H1 (cell line): ENCODE measurements at regions not wholly inside any gene's neighbourhood (a gene's known extent, or its start where the extent isn't known, plus 50 kb on each side); places are given as distances from the start of the nearest gene placed in this dataset.

ENCODE experiments used
- CTCF ChIA-PET: fragments of 300-600 bp; sonication (Branson Sonifier 250); formaldehyde crosslinking; loops from one replicate; lab custom pipeline; 2021; ENCODE audit not compliant: partially characterized antibody; lab: Charles Lee
- POLR2A ChIA-PET: fragments of 300-600 bp; sonication (Branson Sonifier 250); formaldehyde crosslinking; loops from one replicate; lab custom pipeline; 2021; ENCODE audit warnings: inconsistent platforms; ENCODE audit not compliant: partially characterized antibody; lab: Charles Lee
- DNase-seq, 2 experiments: peaks; one replicate each; pipeline versions ENCODE4 v3.0.0 to v3.0.0-alpha.2; 2010 to 2022; ENCODE audit warnings: low spot score in 2 of 2, low read depth in 1 of 2, mixed read lengths in 1 of 2
- FAIRE-seq: peaks from 2 replicates; lab custom pipeline; 2011; peaks lifted over from hg19 to GRCh38; lab: Jason Lieb, UNC
- H2AFZ ChIP-seq: 2 replicates; pipeline ENCODE4 v1.8.1; 2012; ENCODE audit warnings: low read length, inconsistent platforms
- H2AK5ac ChIP-seq: 2 replicates; pipeline ENCODE4 v1.6.1; 2013; ENCODE audit warnings: low read depth, low read length
- H2BK120ac ChIP-seq: replicated peaks from 2 replicates; pipeline ENCODE3; 2013; ENCODE audit warnings: low read depth, low read length, inconsistent platforms
- H2BK12ac ChIP-seq: 2 replicates; pipeline ENCODE4 v1.6.1; 2013; ENCODE audit warnings: low read depth, low read length
- H2BK15ac ChIP-seq: 2 replicates; pipeline ENCODE4 v1.6.1; 2013; ENCODE audit warnings: low read length
- H2BK20ac ChIP-seq: 2 replicates; pipeline ENCODE4 v1.6.1; 2013; ENCODE audit warnings: low read length
- H2BK5ac ChIP-seq: 2 replicates; pipeline ENCODE4 v1.6.1; 2013; ENCODE audit warnings: low read depth, low read length
- H3K14ac ChIP-seq: 2 replicates; pipeline ENCODE4 v1.6.1; 2013; ENCODE audit warnings: inconsistent platforms; ENCODE audit not compliant: insufficient read length
- H3K18ac ChIP-seq: 2 replicates; pipeline ENCODE4 v1.6.1; 2013; ENCODE audit warnings: low read length; ENCODE audit errors: extremely low read depth
- H3K23ac ChIP-seq: 2 replicates; pipeline ENCODE4 v1.6.1; 2013; ENCODE audit warnings: inconsistent platforms; ENCODE audit not compliant: insufficient read length
- H3K23me2 ChIP-seq: 2 replicates; pipeline ENCODE4 v1.6.1; 2013; ENCODE audit warnings: low read depth, low read length
- H3K27ac ChIP-seq: 2 replicates; pipeline ENCODE4 v1.6.1; 2011; ENCODE audit warnings: low read depth, low read length, inconsistent platforms
- H3K27me3 ChIP-seq, 4 experiments: replicated peaks in 1 of 4; 1 replicate in 1 of 4; 2 replicates in 3 of 4; pipeline versions ENCODE4 v1.6.1 to v1.8.1; 2011 to 2013; ENCODE audit warnings: low read length in 3 of 4, mild to moderate bottlenecking in 3 of 4, inconsistent platforms in 2 of 4, mixed read lengths in 2 of 4, moderate library complexity in 1 of 4; ENCODE audit not compliant: control insufficient read depth in 3 of 4, insufficient read depth in 3 of 4; ENCODE audit errors: extremely low read depth in 1 of 4
- H3K36me3 ChIP-seq, 4 experiments: 2 replicates each; pipeline versions ENCODE4 v1.6.1 to v1.8.1; 2011 to 2013; ENCODE audit warnings: mild to moderate bottlenecking in 4 of 4, low read length in 3 of 4, moderate library complexity in 2 of 4, control low read depth in 1 of 4, inconsistent platforms in 1 of 4; ENCODE audit not compliant: insufficient read depth in 4 of 4, control insufficient read depth in 2 of 4
- H3K4ac ChIP-seq: replicated peaks from 2 replicates; pipeline ENCODE3; 2013; ENCODE audit warnings: low read length, low read depth, mixed read lengths, inconsistent platforms; ENCODE audit not compliant: insufficient read length
- H3K4me1 ChIP-seq, 4 experiments: replicated peaks in 1 of 4; 1 replicate in 1 of 4; 2 replicates in 3 of 4; pipeline versions ENCODE4 v1.6.1 to v1.8.1; 2011 to 2013; ENCODE audit warnings: low read length in 3 of 4, inconsistent platforms in 2 of 4, mixed read lengths in 1 of 4; ENCODE audit not compliant: insufficient read depth in 4 of 4, control insufficient read depth in 3 of 4
- H3K4me2 ChIP-seq, 2 experiments: 2 replicates each; pipeline versions ENCODE4 v1.6.1 to v1.8.1; 2011 to 2013; ENCODE audit warnings: low read depth in 2 of 2, low read length in 2 of 2, control low read depth in 1 of 2, inconsistent platforms in 1 of 2, mild to moderate bottlenecking in 1 of 2; ENCODE audit not compliant: insufficient read depth in 1 of 2
- H3K4me3 ChIP-seq, 4 experiments: fragments of 200-600, 300-600 bp in 1 of 4; sonication (generic), shearing (Covaris generic), sonication (Bioruptor Twin) in 1 of 4; 2 replicates each; pipeline versions ENCODE4 v1.5.1 to v1.8.1; 2011 to 2016; ENCODE audit warnings: low read length in 4 of 4, low read depth in 3 of 4, control low read depth in 2 of 4, inconsistent platforms in 2 of 4, mild to moderate bottlenecking in 2 of 4, mixed read lengths in 1 of 4, moderate library complexity in 1 of 4; ENCODE audit not compliant: insufficient read depth in 2 of 4; ENCODE audit errors: extremely low read depth in 1 of 4
- H3K56ac ChIP-seq: replicated peaks from 2 replicates; pipeline ENCODE3; 2013; ENCODE audit warnings: low read depth, mild to moderate bottlenecking, mixed read lengths, low read length, inconsistent platforms; ENCODE audit not compliant: insufficient read length
- H3K79me1 ChIP-seq: 2 replicates; pipeline ENCODE4 v1.6.1; 2013; ENCODE audit warnings: low read depth, low read length, control low read depth
- H3K79me2 ChIP-seq, 2 experiments: 2 replicates each; pipeline versions ENCODE4 v1.6.1 to v1.8.1; 2012 to 2013; ENCODE audit warnings: low read length in 2 of 2, mild to moderate bottlenecking in 2 of 2, inconsistent platforms in 1 of 2; ENCODE audit not compliant: insufficient read depth in 2 of 2, control insufficient read depth in 1 of 2
- H3K9ac ChIP-seq, 4 experiments: replicated peaks in 1 of 4; 1 replicate in 1 of 4; 2 replicates in 3 of 4; pipeline versions ENCODE4 v1.6.1 to v1.8.1; 2011 to 2013; ENCODE audit warnings: low read depth in 3 of 4, low read length in 3 of 4, control low read depth in 2 of 4, mild to moderate bottlenecking in 2 of 4, moderate library complexity in 2 of 4, inconsistent platforms in 1 of 4; ENCODE audit errors: extremely low read depth in 1 of 4
- H3K9me3 ChIP-seq, 2 experiments: 2 replicates each; pipeline versions ENCODE4 v1.6.1 to v1.8.1; 2012 to 2013; ENCODE audit warnings: mild to moderate bottlenecking in 2 of 2, moderate library complexity in 2 of 2, control low read depth in 1 of 2, inconsistent platforms in 1 of 2, low read depth in 1 of 2, low read length in 1 of 2, mixed read lengths in 1 of 2; ENCODE audit not compliant: insufficient read depth in 2 of 2
- H4K20me1 ChIP-seq, 2 experiments: replicated peaks in 1 of 2; 2 replicates each; pipeline versions ENCODE3 to v1.8.1; 2011 to 2013; ENCODE audit warnings: inconsistent platforms in 2 of 2, low read length in 2 of 2, mild to moderate bottlenecking in 1 of 2; ENCODE audit not compliant: insufficient read depth in 2 of 2, control insufficient read depth in 1 of 2
- H4K5ac ChIP-seq: 2 replicates; pipeline ENCODE4 v1.6.1; 2013; ENCODE audit warnings: low read length, low read depth, mixed read lengths, inconsistent platforms; ENCODE audit not compliant: insufficient read length
- H4K8ac ChIP-seq: 2 replicates; pipeline ENCODE4 v1.8.0; 2013; ENCODE audit warnings: mild to moderate bottlenecking, moderate library complexity, low read length, inconsistent platforms; ENCODE audit not compliant: insufficient read depth; ENCODE audit errors: extremely low read depth
- H4K91ac ChIP-seq: replicated peaks from 2 replicates; pipeline ENCODE3; 2013; ENCODE audit warnings: low read length, mixed read lengths, inconsistent platforms; ENCODE audit not compliant: insufficient read length
- CHD1 ChIP-seq: IDR thresholded peaks from 2 replicates; pipeline ENCODE4 v1.6.1; 2012; ENCODE audit warnings: low read depth, low read length, improper control_type of control experiment
- E2F6 ChIP-seq: IDR thresholded peaks from 2 replicates; pipeline ENCODE4 v1.6.1; 2012; ENCODE audit warnings: inconsistent platforms
- GABPA ChIP-seq: IDR thresholded peaks from 2 replicates; pipeline ENCODE4 v1.6.1; 2011; ENCODE audit warnings: mild to moderate bottlenecking, low read length, moderate library complexity, borderline replicate concordance; ENCODE audit not compliant: insufficient read depth
- KDM4A ChIP-seq: IDR thresholded peaks from one replicate; pipeline ENCODE4 v1.7.1; 2012; ENCODE audit warnings: low read depth, mild to moderate bottlenecking, moderate library complexity, low read length, inconsistent platforms; ENCODE audit not compliant: severe bottlenecking
- MAFK ChIP-seq: IDR thresholded peaks from 2 replicates; pipeline ENCODE4 v1.6.1; 2012; ENCODE audit warnings: low read depth, mild to moderate bottlenecking, improper control_type of control experiment, low read length
- POLR2A ChIP-seq, 2 experiments: IDR thresholded peaks; 1 replicate in 1 of 2; 2 replicates in 1 of 2; pipeline ENCODE4 v1.6.1; 2011; ENCODE audit warnings: low read depth in 2 of 2, low read length in 2 of 2, mild to moderate bottlenecking in 2 of 2; ENCODE audit errors: control extremely low read depth in 1 of 2
- RBBP5 ChIP-seq: IDR thresholded peaks from 2 replicates; pipeline ENCODE4 v1.7.1; 2012; ENCODE audit warnings: low read depth, mild to moderate bottlenecking, inconsistent platforms, low read length, moderate library complexity, borderline replicate concordance
- SP2 ChIP-seq: IDR thresholded peaks from 2 replicates; pipeline ENCODE4 v1.6.1; 2012; ENCODE audit warnings: mild to moderate bottlenecking, low read length, inconsistent platforms
- SRF ChIP-seq: IDR thresholded peaks from 2 replicates; pipeline ENCODE4 v1.6.1; 2011; ENCODE audit warnings: mild to moderate bottlenecking, low read depth, low read length, moderate library complexity
- SUZ12 ChIP-seq: fragments of 200-600 bp; sonication (generic); IDR thresholded peaks from 2 replicates; pipeline ENCODE4 v1.6.1; 2012; ENCODE audit warnings: mild to moderate bottlenecking, inconsistent platforms, low read length, moderate library complexity, mixed read lengths
- TAF7 ChIP-seq: optimal IDR thresholded peaks from 2 replicates; pipeline ENCODE3; 2011; ENCODE audit warnings: low read depth, mild to moderate bottlenecking, inconsistent platforms, low read length, moderate library complexity, borderline replicate concordance
- TBP ChIP-seq: IDR thresholded peaks from 2 replicates; pipeline ENCODE4 v1.6.1; 2011; ENCODE audit warnings: low read depth, low read length, improper control_type of control experiment
- whole genome bisulfite sequencing, 2 experiments: shearing (Covaris generic) in 1 of 2; methylation state at CpG; one replicate each; pipeline versions ENCODE4 v1.1.6 to v1.1.7; 2013 to 2015; ENCODE audit warnings: low lambda C conversion rate in 2 of 2, mixed read lengths in 2 of 2, inconsistent platforms in 1 of 2, low coverage in 1 of 2, missing lambda C conversion rate in 1 of 2; ENCODE audit not compliant: insufficient replicate concordance in 2 of 2, insufficient coverage in 1 of 2, insufficient read length in 1 of 2; ENCODE audit errors: extremely low coverage in 1 of 2, missing lambda C conversion rate in 1 of 2; 5-methylcytosine and 5-hydroxymethylcytosine counted together

- no peak overlapping the region for H3K4me2 ChIP-seq
- no peak overlapping the region for H3K23ac ChIP-seq
- no peak overlapping the region for H4K91ac ChIP-seq
- H3K56ac ChIP-seq, result no peak overlapping the region
- DNase-seq (no peak), FAIRE-seq (no peak)
- no peak overlapping the region for H2BK15ac ChIP-seq
- no peaks in the 10 kb centered on the region for H3K79me1 ChIP-seq
- H3K4me1 ChIP-seq, result no peaks in the 10 kb centered on the region
- H3K9ac ChIP-seq, result no peak overlapping the region
- TF ChIP-seq SP2, result no peak
- no peak for TF ChIP-seq E2F6
- TF ChIP-seq SUZ12, result no peak
- no peak for TF ChIP-seq CHD1
- TF ChIP-seq TBP, result no peak
- TF ChIP-seq KDM4A, result no peak
- TF ChIP-seq GABPA, result no peak
- TF ChIP-seq MAFK, result no peak
- no peak for TF ChIP-seq POLR2A (IDR thresholded peaks at IDR 0.05; ENCODE audit: control extremely low read depth in 1 of 2, low read depth in 2 of 2, low read length in 2 of 2)
- no peak for TF ChIP-seq SRF
- TF ChIP-seq TAF7, result no peak
- TF ChIP-seq RBBP5, result no peak
- H2BK120ac ChIP-seq, result no peak overlapping the region
- no peak overlapping the region for H2AFZ ChIP-seq
- no peak overlapping the region for H2BK5ac ChIP-seq
- H3K27me3 ChIP-seq, result no peaks in the 10 kb centered on the region
- H3K23me2 ChIP-seq, result no peaks in the 10 kb centered on the region; the same call in 1 of the 2 replicates
- POLR2A ChIA-PET, result no interaction called here
- H3K36me3 ChIP-seq, result no peaks in the 10 kb centered on the region
- H2BK12ac ChIP-seq, result no peak overlapping the region
- H3K14ac ChIP-seq, result no peak overlapping the region
- no peak overlapping the region for H4K5ac ChIP-seq
- H3K18ac ChIP-seq, result no peak overlapping the region
- no peak overlapping the region for H3K4me3 ChIP-seq
- 85% methylated on average over 8 of the region's 8 CpGs; no CpG with 5 or more reads in 1 of the 2 experiments for WGBS, 2 experiments
- no peaks in the 10 kb centered on the region for H4K20me1 ChIP-seq
- H2BK20ac ChIP-seq, result no peak overlapping the region
- H3K9me3 ChIP-seq, result no peaks in the 10 kb centered on the region
- no peak overlapping the region for H3K27ac ChIP-seq
- H4K8ac ChIP-seq, result no peak overlapping the region
- no peaks in the 10 kb centered on the region for H3K79me2 ChIP-seq
- CTCF ChIA-PET, result interaction anchor here (0.6 to 1.6 kb wide), 3 partner anchors 20 to 426 kb away, joined by 3 read pairs; no protein-coding TSS in a partner anchor
- H3K4ac ChIP-seq, result no peak overlapping the region
- H2AK5ac ChIP-seq, result no peak overlapping the region
These were observed 118.6 kb upstream of the ADARB2 start for GRCh38 chr10:1855911-1856310.
